ENCODE measurements at regions not wholly inside any gene's neighbourhood (a gene's known extent, or its start where the extent isn't known, plus 50 kb on each side); places are given as distances from the start of the nearest gene placed in this dataset.

- intact Hi-C loops (cut with DNase I), result no loop called here
- no peak for TF ChIP-seq EP300 (IDR thresholded peaks at IDR 0.05)
- no peak for TF ChIP-seq CTCF (IDR thresholded peaks at IDR 0.05)
- no peak for TF ChIP-seq POLR2A (IDR thresholded peaks at IDR 0.05; ENCODE audit: low read depth)
- TF ChIP-seq POLR2AphosphoS5 (IDR thresholded peaks at IDR 0.05), result no peak
- H3K36me3 ChIP-seq, result no peaks in the 10 kb centered on the region
- peaks cover 0 to 5% (median 0%) of the 10 kb centered on the region in 4 donors for H3K27me3 ChIP-seq
- WGBS, result 15% methylated on average over 30 of the region's 48 CpGs
- peaks cover 0 to 8% (median 7%) of the 10 kb centered on the region in 4 donors for H3K4me1 ChIP-seq
- peak overlapping the region; percentile 52 to 59 (median 53) for H3K4me3 ChIP-seq
- no peaks in the 10 kb centered on the region for H3K9me3 ChIP-seq
- H3K27ac ChIP-seq (replicated peaks in 1 of 4), result peak overlapping the region in 2 of 4 donors; percentile 31 to 39
- no peak for DNase-seq (ENCODE audit: extremely low spot score)
Observed at GRCh38 chr14:26204728-26205479, 392.9 kb downstream of the NOVA1 start.

GRCh38 chr14:26204366-26204727 lies 393.5 kb downstream of the NOVA1 start:
- Histone ChIP-seq H3K4me1 (peaks cover 0 to 8% (median 7%) of the 10 kb centered on the region in 4 donors), H3K36me3 (no peaks in the 10 kb centered on the region), H3K27ac (replicated peaks in 1 of 4) (peak overlapping the region in 1 of 4 donors; percentile 31), H3K9me3 (no peaks in the 10 kb centered on the region), H3K4me3 (peak overlapping the region; percentile 52 to 59 (median 53)), H3K27me3 (peaks cover 0 to 5% (median 0%) of the 10 kb centered on the region in 4 donors)
- no peak for TF ChIP-seq POLR2AphosphoS5 (IDR thresholded peaks at IDR 0.05)
- TF ChIP-seq CTCF (IDR thresholded peaks at IDR 0.05), result no peak
- no peak for TF ChIP-seq EP300 (IDR thresholded peaks at IDR 0.05)
- no peak for TF ChIP-seq POLR2A (IDR thresholded peaks at IDR 0.05; ENCODE audit: low read depth)
- intact Hi-C loops (cut with DNase I), result no loop called here
- no peak for DNase-seq (ENCODE audit: extremely low spot score)
- WGBS, result 62% methylated on average over 5 of the region's 5 CpGs

DNA sequence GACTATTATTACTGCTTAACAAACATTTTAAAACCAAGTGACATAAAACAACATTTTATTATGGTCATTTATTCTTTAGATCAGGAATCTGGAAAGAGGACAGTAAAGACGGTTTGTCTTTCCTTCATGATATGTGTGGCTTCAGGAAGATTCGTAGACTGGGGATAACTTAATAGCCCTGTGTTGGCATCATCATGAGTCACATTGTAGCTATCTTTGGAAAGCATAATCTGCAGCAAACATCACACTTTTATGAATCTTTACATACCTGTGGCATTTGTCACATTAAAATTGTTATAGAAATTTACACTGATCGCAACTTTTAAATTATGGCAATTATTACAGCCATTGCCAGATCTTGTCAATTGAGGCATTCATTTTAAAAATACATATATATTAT lies 397.1 kb downstream of the NOVA1 start:
- Histone ChIP-seq H3K4me3 (no peak overlapping the region), H3K4me1 (peaks cover 0 to 8% (median 7%) of the 10 kb centered on the region in 4 donors), H3K27ac (replicated peaks in 1 of 4) (no peak overlapping the region), H3K27me3 (peaks cover 0 to 5% (median 0%) of the 10 kb centered on the region in 4 donors), H3K9me3 (no peaks in the 10 kb centered on the region), H3K36me3 (no peaks in the 10 kb centered on the region)
- WGBS, result 88% methylated on average over 3 of the region's 3 CpGs
- intact Hi-C loops (cut with DNase I), result no loop called here
- TF ChIP-seq POLR2A (IDR thresholded peaks at IDR 0.05; ENCODE audit: low read depth), result no peak
- TF ChIP-seq CTCF (IDR thresholded peaks at IDR 0.05), result no peak
- no peak for TF ChIP-seq EP300 (IDR thresholded peaks at IDR 0.05)
- TF ChIP-seq POLR2AphosphoS5 (IDR thresholded peaks at IDR 0.05), result no peak
- no peak for DNase-seq (ENCODE audit: extremely low spot score)

GRCh38 chr14:26199590-26200370 lies 398.1 kb downstream of the NOVA1 start:
- Histone ChIP-seq H3K27me3 (no peaks in the 10 kb centered on the region), H3K4me1 (peaks cover 0 to 1% (median under 1%) of the 10 kb centered on the region in 4 donors), H3K36me3 (no peaks in the 10 kb centered on the region), H3K4me3 (no peak overlapping the region), H3K9me3 (no peaks in the 10 kb centered on the region), H3K27ac (replicated peaks in 1 of 4) (no peak overlapping the region)
- no peak for TF ChIP-seq CTCF (IDR thresholded peaks at IDR 0.05)
- DNase-seq (ENCODE audit: extremely low spot score), result no peak
- intact Hi-C loops (cut with DNase I), result no loop called here
- WGBS, result 76% methylated on average over 6 of the region's 6 CpGs

Measured in esophagus muscularis mucosa (tissue), 4 donors.